ENCODE measurements at regions not wholly inside any gene's neighbourhood (a gene's known extent, or its start where the extent isn't known, plus 50 kb on each side); places are given as distances from the start of the nearest gene placed in this dataset.

GRCh38 chr9:99737649-99738048 lies 84.0 kb upstream of the NR4A3 start:
- no peaks in the 10 kb centered on the region for H3K9me3 Mint-ChIP-seq
- H3K27me3 Mint-ChIP-seq (ENCODE audit: low read depth) = peaks cover 28% of the 10 kb centered on the region
- DNase-seq (no peak), ATAC-seq (replicated peaks in 1 of 2) (no peak)
- no peak overlapping the region for H3K27ac Mint-ChIP-seq
- no peaks in the 10 kb centered on the region for H3K36me3 Mint-ChIP-seq (ENCODE audit: insufficient read depth in 2 of 2)
- H3K4me3 Mint-ChIP-seq = no peak overlapping the region
- no peaks in the 10 kb centered on the region for H3K4me1 Mint-ChIP-seq (ENCODE audit: low read depth)

- ATAC-seq (replicated peaks in 1 of 2) (no peak), DNase-seq (no peak)
- Mint-ChIP-seq H3K36me3 (ENCODE audit: insufficient read depth in 2 of 2) (no peaks in the 10 kb centered on the region), H3K4me3 (no peak overlapping the region), H3K27me3 (ENCODE audit: low read depth) (no peaks in the 10 kb centered on the region), H3K27ac (no peak overlapping the region), H3K9me3 (no peaks in the 10 kb centered on the region), H3K4me1 (ENCODE audit: low read depth) (no peaks in the 10 kb centered on the region)
These were observed 78.7 kb upstream of the NR4A3 start for GRCh38 chr9:99743006-99743405.

- Mint-ChIP-seq H3K9me3 (no peaks in the 10 kb centered on the region), H3K4me1 (ENCODE audit: low read depth) (no peaks in the 10 kb centered on the region), H3K27me3 (ENCODE audit: low read depth) (no peaks in the 10 kb centered on the region), H3K4me3 (no peak overlapping the region), H3K27ac (no peak overlapping the region), H3K36me3 (ENCODE audit: insufficient read depth in 2 of 2) (no peaks in the 10 kb centered on the region)
- DNase-seq (no peak), ATAC-seq (replicated peaks in 1 of 2) (no peak)
These were observed 78.2 kb upstream of the NR4A3 start for GRCh38 chr9:99743455-99743854.

- Mint-ChIP-seq H3K27me3 (ENCODE audit: low read depth) (no peaks in the 10 kb centered on the region), H3K4me1 (ENCODE audit: low read depth) (no peaks in the 10 kb centered on the region), H3K4me3 (no peak overlapping the region), H3K9me3 (no peaks in the 10 kb centered on the region), H3K36me3 (ENCODE audit: insufficient read depth in 2 of 2) (no peaks in the 10 kb centered on the region), H3K27ac (no peak overlapping the region)
- no peak for ATAC-seq (replicated peaks in 1 of 2)
- no peak for DNase-seq
These were observed 77.6 kb upstream of the NR4A3 start for GRCh38 chr9:99744132-99744531.

GRCh38 chr9:99745085-99745484 lies 76.6 kb upstream of the NR4A3 start:
- H3K36me3 Mint-ChIP-seq (ENCODE audit: insufficient read depth in 2 of 2) = no peaks in the 10 kb centered on the region
- H3K4me1 Mint-ChIP-seq (ENCODE audit: low read depth) = no peaks in the 10 kb centered on the region
- ATAC-seq (replicated peaks in 1 of 2) = no peak
- no peaks in the 10 kb centered on the region for H3K27me3 Mint-ChIP-seq (ENCODE audit: low read depth)
- H3K27ac Mint-ChIP-seq = no peak overlapping the region
- DNase-seq = no peak
- H3K9me3 Mint-ChIP-seq = no peaks in the 10 kb centered on the region
- no peak overlapping the region for H3K4me3 Mint-ChIP-seq

GRCh38 chr9:99746406-99746805 lies 75.3 kb upstream of the NR4A3 start:
- no peaks in the 10 kb centered on the region for H3K36me3 Mint-ChIP-seq (ENCODE audit: insufficient read depth in 2 of 2)
- no peaks in the 10 kb centered on the region for H3K9me3 Mint-ChIP-seq
- no peaks in the 10 kb centered on the region for H3K27me3 Mint-ChIP-seq (ENCODE audit: low read depth)
- no peaks in the 10 kb centered on the region for H3K4me1 Mint-ChIP-seq (ENCODE audit: low read depth)
- H3K27ac Mint-ChIP-seq = no peak overlapping the region
- ATAC-seq (replicated peaks in 1 of 2) (no peak), DNase-seq (no peak)
- H3K4me3 Mint-ChIP-seq = no peak overlapping the region

- no peaks in the 10 kb centered on the region for H3K4me1 Mint-ChIP-seq (ENCODE audit: low read depth)
- no peak overlapping the region for H3K4me3 Mint-ChIP-seq
- H3K9me3 Mint-ChIP-seq = no peaks in the 10 kb centered on the region
These were observed 73.4 kb upstream of the NR4A3 start for GRCh38 chr9:99748266-99748665.

GRCh38 chr9:99748676-99749075 lies 73.0 kb upstream of the NR4A3 start:
- Mint-ChIP-seq H3K9me3 (no peaks in the 10 kb centered on the region), H3K36me3 (ENCODE audit: insufficient read depth in 2 of 2) (no peaks in the 10 kb centered on the region)
- no peak for ATAC-seq (replicated peaks in 1 of 2)

More at GRCh38 chr9:99748266-99748665, 73.4 kb upstream of the NR4A3 start:
- DNase-seq (no peak), ATAC-seq (replicated peaks in 1 of 2) (no peak)
- H3K27ac Mint-ChIP-seq = no peak overlapping the region
- H3K27me3 Mint-ChIP-seq (ENCODE audit: low read depth) = no peaks in the 10 kb centered on the region
- H3K36me3 Mint-ChIP-seq (ENCODE audit: insufficient read depth in 2 of 2) = no peaks in the 10 kb centered on the region

GRCh38 chr9:99749641-99750040 lies 72.0 kb upstream of the NR4A3 start:
- DNase-seq (no peak), ATAC-seq (replicated peaks in 1 of 2) (no peak)
- no peaks in the 10 kb centered on the region for H3K4me1 Mint-ChIP-seq (ENCODE audit: low read depth)
- no peaks in the 10 kb centered on the region for H3K36me3 Mint-ChIP-seq (ENCODE audit: insufficient read depth in 2 of 2)
- no peaks in the 10 kb centered on the region for H3K9me3 Mint-ChIP-seq
- no peak overlapping the region for H3K27ac Mint-ChIP-seq
- no peak overlapping the region for H3K4me3 Mint-ChIP-seq
- no peaks in the 10 kb centered on the region for H3K27me3 Mint-ChIP-seq (ENCODE audit: low read depth)

More at GRCh38 chr9:99748676-99749075, 73.0 kb upstream of the NR4A3 start:
- Mint-ChIP-seq H3K4me3 (no peak overlapping the region), H3K27ac (no peak overlapping the region), H3K4me1 (ENCODE audit: low read depth) (no peaks in the 10 kb centered on the region), H3K27me3 (ENCODE audit: low read depth) (no peaks in the 10 kb centered on the region)
- DNase-seq = no peak

- Mint-ChIP-seq H3K4me3 (no peak overlapping the region), H3K27me3 (ENCODE audit: low read depth) (no peaks in the 10 kb centered on the region), H3K9me3 (no peaks in the 10 kb centered on the region), H3K36me3 (ENCODE audit: insufficient read depth in 2 of 2) (no peaks in the 10 kb centered on the region), H3K27ac (no peak overlapping the region), H3K4me1 (ENCODE audit: low read depth) (no peaks in the 10 kb centered on the region)
- ATAC-seq (replicated peaks in 1 of 2) (no peak), DNase-seq (no peak)
These were observed 71.2 kb upstream of the NR4A3 start for GRCh38 chr9:99750526-99750925.

GRCh38 chr9:99752417-99753109 lies 69.1 kb upstream of the NR4A3 start:
- Mint-ChIP-seq H3K4me3 (no peak overlapping the region), H3K36me3 (ENCODE audit: insufficient read depth in 2 of 2) (no peaks in the 10 kb centered on the region), H3K27me3 (ENCODE audit: low read depth) (no peaks in the 10 kb centered on the region), H3K4me1 (ENCODE audit: low read depth) (no peaks in the 10 kb centered on the region), H3K9me3 (no peaks in the 10 kb centered on the region), H3K27ac (no peak overlapping the region)
- DNase-seq (no peak), ATAC-seq (replicated peaks in 1 of 2) (no peak)

GRCh38 chr9:99753436-99753835 lies 68.2 kb upstream of the NR4A3 start:
- ATAC-seq (replicated peaks in 1 of 2) (no peak), DNase-seq (no peak)
- Mint-ChIP-seq H3K27ac (no peak overlapping the region), H3K36me3 (ENCODE audit: insufficient read depth in 2 of 2) (no peaks in the 10 kb centered on the region), H3K27me3 (ENCODE audit: low read depth) (no peaks in the 10 kb centered on the region), H3K9me3 (no peaks in the 10 kb centered on the region), H3K4me1 (ENCODE audit: low read depth) (no peaks in the 10 kb centered on the region), H3K4me3 (no peak overlapping the region)

- no peak for ATAC-seq (replicated peaks in 1 of 2)
- no peak for DNase-seq
- peaks cover 0 to 2% of the 10 kb centered on the region in 2 donors for H3K9me3 Mint-ChIP-seq
- H3K4me1 Mint-ChIP-seq (ENCODE audit: low read depth) = no peaks in the 10 kb centered on the region
- peaks cover 9% of the 10 kb centered on the region for H3K27me3 Mint-ChIP-seq (ENCODE audit: low read depth)
- no peaks in the 10 kb centered on the region for H3K36me3 Mint-ChIP-seq (ENCODE audit: insufficient read depth in 2 of 2)
- H3K4me3 Mint-ChIP-seq = no peak overlapping the region
- no peak overlapping the region for H3K27ac Mint-ChIP-seq
These were observed 61.3 kb upstream of the NR4A3 start for GRCh38 chr9:99760421-99760820.

- H3K27me3 Mint-ChIP-seq (ENCODE audit: low read depth) = peaks cover 11% of the 10 kb centered on the region
- H3K36me3 Mint-ChIP-seq (ENCODE audit: insufficient read depth in 2 of 2) = no peaks in the 10 kb centered on the region
These were observed 59.2 kb upstream of the NR4A3 start for GRCh38 chr9:99762470-99762869.

More at GRCh38 chr9:99762470-99762869, 59.2 kb upstream of the NR4A3 start:
- H3K9me3 Mint-ChIP-seq = peaks cover 0 to 2% of the 10 kb centered on the region in 2 donors
- no peaks in the 10 kb centered on the region for H3K4me1 Mint-ChIP-seq (ENCODE audit: low read depth)
- peak; percentile 40 to 53 for ATAC-seq (replicated peaks in 1 of 2)
- no peak overlapping the region for H3K27ac Mint-ChIP-seq
- no peak for DNase-seq
- no peak overlapping the region for H3K4me3 Mint-ChIP-seq

All from activated T-cell treated with anti-CD3 and anti-CD28 coated beads, Interleukin-2, amount 50 U/mL, for 72 hours (primary cell).